Loucy (cell line): ENCODE measurements at regions not wholly inside any gene's neighbourhood (a gene's known extent, or its start where the extent isn't known, plus 50 kb on each side); places are given as distances from the start of the nearest gene placed in this dataset.

ENCODE experiments used
- CTCF ChIP-seq: fragments of 200-600 bp; sonication (generic); conservative IDR thresholded peaks from 2 replicates; pipeline ENCODE4 v1.5.1; 2014; ENCODE audit warnings: mild to moderate bottlenecking, antibody characterized with exemption, low read length
- EZH2phosphoT487 ChIP-seq: fragments of 200-600 bp; IDR thresholded peaks from 2 replicates; pipeline ENCODE4 v1.6.1; 2018; ENCODE audit warnings: antibody characterized with exemption, mild to moderate bottlenecking, moderate library complexity, borderline replicate concordance

DNA sequence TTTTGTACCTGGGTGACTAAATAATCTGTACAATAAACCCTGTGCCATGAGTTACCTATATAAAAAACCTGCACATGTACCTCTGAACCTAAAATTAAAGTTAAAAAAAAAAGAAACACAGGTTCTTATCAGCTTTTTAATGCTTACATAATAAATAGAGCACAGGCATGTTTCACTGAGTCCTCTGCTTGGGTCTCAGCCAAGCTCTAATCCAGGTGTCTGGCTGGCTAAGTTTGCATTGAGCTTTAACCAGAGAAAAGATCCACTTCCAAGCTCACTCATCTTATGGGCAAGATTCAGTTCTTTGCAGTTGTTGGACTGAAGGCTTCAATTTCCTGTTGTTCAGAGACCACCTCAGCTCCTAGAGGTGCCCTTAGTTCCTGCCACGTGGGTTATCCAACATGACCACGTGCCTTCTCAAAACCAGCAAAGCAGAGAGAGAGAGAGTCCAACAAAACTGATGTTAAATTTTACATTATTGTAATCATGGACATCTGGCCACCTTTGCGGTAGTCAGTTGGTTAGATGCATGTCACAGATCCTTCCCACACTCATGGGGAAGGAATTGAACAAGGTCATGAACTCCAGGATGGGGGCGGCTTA, 68.2 kb upstream of the TMPRSS2 start:
- TF ChIP-seq CTCF (no peak), EZH2phosphoT487 (no peak)
